ENCODE measurements at regions not wholly inside any gene's neighbourhood (a gene's known extent, or its start where the extent isn't known, plus 50 kb on each side); places are given as distances from the start of the nearest gene placed in this dataset.

- no peak overlapping the region for H3K27ac ChIP-seq
- H3K36me3 ChIP-seq = no peaks in the 10 kb centered on the region
- no peak overlapping the region for H3K4me3 ChIP-seq
- peaks cover 2 to 3% (median 3%) of the 10 kb centered on the region in 4 donors for H3K4me1 ChIP-seq
- TF ChIP-seq CTCF (IDR thresholded peaks at IDR 0.05) (no peak), POLR2A (IDR thresholded peaks at IDR 0.05) (no peak)
- ATAC-seq (ENCODE audit: low FRiP score in 2 of 2) = no peak
- DNase-seq = no peak
- H3K27me3 ChIP-seq = peaks cover 0 to 2% (median 0%) of the 10 kb centered on the region in 4 donors
- no peaks in the 10 kb centered on the region for H3K9me3 ChIP-seq
- WGBS, 2 donors = 85% methylated on average over 5 of the region's 5 CpGs
Measured at GRCh38 chr3:194225418-194225812, 89.5 kb downstream of the HES1 start.

GRCh38 chr3:194225988-194226663, 90.2 kb downstream of the HES1 start:
- peaks cover 2 to 3% (median 3%) of the 10 kb centered on the region in 4 donors for H3K4me1 ChIP-seq
- no peak for TF ChIP-seq POLR2AphosphoS5 (IDR thresholded peaks at IDR 0.05)
- no peak for TF ChIP-seq EP300 (IDR thresholded peaks at IDR 0.05)
- no peak for TF ChIP-seq CTCF (IDR thresholded peaks at IDR 0.05)
- no peak for TF ChIP-seq POLR2A (IDR thresholded peaks at IDR 0.05)
- H3K27ac ChIP-seq = no peak overlapping the region
- peaks cover 0 to 2% (median 0%) of the 10 kb centered on the region in 4 donors for H3K27me3 ChIP-seq
- H3K9me3 ChIP-seq = no peaks in the 10 kb centered on the region
- H3K4me3 ChIP-seq = no peak overlapping the region
- ATAC-seq (ENCODE audit: low FRiP score in 2 of 2) (no peak), DNase-seq (no peak)
- WGBS, 2 donors = 85 to 88% methylated on average over 12 to 13 of the region's 13 CpGs
- no peaks in the 10 kb centered on the region for H3K36me3 ChIP-seq

DNA sequence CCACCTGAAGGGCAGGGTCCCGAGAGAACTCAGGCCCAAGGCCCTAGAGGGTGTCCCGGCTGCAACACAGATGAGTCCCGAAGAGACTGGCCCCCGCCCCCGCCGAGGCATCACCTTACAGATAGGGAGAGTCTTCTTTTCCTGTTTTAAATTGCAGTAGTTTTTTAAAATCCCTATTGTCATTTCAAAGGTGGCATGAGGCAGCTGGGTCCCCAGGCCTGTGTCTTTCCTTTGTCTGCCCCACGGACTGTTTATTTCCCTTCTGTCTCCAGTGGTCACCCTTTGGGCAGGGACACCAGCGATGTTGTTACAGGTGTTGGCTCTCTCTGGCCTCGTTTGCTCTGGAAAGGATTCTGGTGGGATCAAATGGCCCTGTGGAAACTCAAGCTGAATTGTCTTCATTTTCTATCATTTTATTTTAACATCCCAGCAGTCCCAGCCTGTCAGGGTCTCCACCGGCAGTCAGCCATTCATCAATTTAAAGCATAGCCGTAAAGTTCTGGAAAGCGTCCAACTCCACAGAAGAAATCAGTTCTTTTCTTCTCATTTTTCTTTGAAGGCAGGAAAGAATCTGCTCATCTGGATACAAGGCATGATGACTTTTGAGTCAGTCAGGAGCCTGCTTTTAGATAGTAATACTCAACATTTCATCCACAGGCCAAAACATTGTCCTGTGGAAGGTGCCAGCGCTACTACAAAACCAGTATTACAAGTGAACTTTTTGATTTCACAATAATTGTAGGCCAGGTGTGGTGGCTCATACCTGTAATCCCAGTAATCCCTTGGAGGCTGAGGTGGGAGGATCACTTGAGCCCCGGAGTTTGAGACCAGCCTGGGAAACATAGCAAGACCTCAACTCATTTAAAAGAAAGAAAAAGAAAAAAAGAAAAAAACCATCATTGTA, 96.2 kb downstream of the HES1 start:
- H3K27ac ChIP-seq = no peak overlapping the region
- H3K36me3 ChIP-seq = no peaks in the 10 kb centered on the region
- H3K9me3 ChIP-seq = no peaks in the 10 kb centered on the region
- DNase-seq (peak in 1 of 2 donors; percentile 43), ATAC-seq (ENCODE audit: low FRiP score in 2 of 2) (no peak)
- H3K27me3 ChIP-seq = no peaks in the 10 kb centered on the region
- H3K4me3 ChIP-seq = no peak overlapping the region
- no peaks in the 10 kb centered on the region for H3K4me1 ChIP-seq
- TF ChIP-seq EP300 (IDR thresholded peaks at IDR 0.05) (no peak), POLR2AphosphoS5 (IDR thresholded peaks at IDR 0.05) (no peak), POLR2A (IDR thresholded peaks at IDR 0.05) (no peak), CTCF (IDR thresholded peaks at IDR 0.05) (no peak)
- WGBS, 2 donors = 76 to 80% methylated on average over 14 of the region's 14 CpGs

- 92 to 93% methylated on average over 1 of the region's 1 CpG for WGBS, 2 donors
- Histone ChIP-seq H3K4me3 (no peak overlapping the region), H3K27ac (no peak overlapping the region), H3K9me3 (no peaks in the 10 kb centered on the region), H3K27me3 (no peaks in the 10 kb centered on the region), H3K4me1 (no peaks in the 10 kb centered on the region), H3K36me3 (no peaks in the 10 kb centered on the region)
- TF ChIP-seq EP300 (IDR thresholded peaks at IDR 0.05) = no peak
- no peak for TF ChIP-seq POLR2AphosphoS5 (IDR thresholded peaks at IDR 0.05)
- no peak for TF ChIP-seq CTCF (IDR thresholded peaks at IDR 0.05)
- no peak for TF ChIP-seq POLR2A (IDR thresholded peaks at IDR 0.05)
- no peak for ATAC-seq (ENCODE audit: low FRiP score in 2 of 2)
- DNase-seq = no peak
Measured at GRCh38 chr3:194233150-194233549, 97.2 kb downstream of the HES1 start.
